Cerebellar nuclear complex (tissue), 1 donor: ENCODE measurements at regions not wholly inside any gene's neighbourhood (a gene's known extent, or its start where the extent isn't known, plus 50 kb on each side); places are given as distances from the start of the nearest gene placed in this dataset.

Source experiments
- DNase-seq, 2 experiments: peaks; one replicate each; lab custom pipeline; 2025; lab: John Stamatoyannopoulos, UW

DNA sequence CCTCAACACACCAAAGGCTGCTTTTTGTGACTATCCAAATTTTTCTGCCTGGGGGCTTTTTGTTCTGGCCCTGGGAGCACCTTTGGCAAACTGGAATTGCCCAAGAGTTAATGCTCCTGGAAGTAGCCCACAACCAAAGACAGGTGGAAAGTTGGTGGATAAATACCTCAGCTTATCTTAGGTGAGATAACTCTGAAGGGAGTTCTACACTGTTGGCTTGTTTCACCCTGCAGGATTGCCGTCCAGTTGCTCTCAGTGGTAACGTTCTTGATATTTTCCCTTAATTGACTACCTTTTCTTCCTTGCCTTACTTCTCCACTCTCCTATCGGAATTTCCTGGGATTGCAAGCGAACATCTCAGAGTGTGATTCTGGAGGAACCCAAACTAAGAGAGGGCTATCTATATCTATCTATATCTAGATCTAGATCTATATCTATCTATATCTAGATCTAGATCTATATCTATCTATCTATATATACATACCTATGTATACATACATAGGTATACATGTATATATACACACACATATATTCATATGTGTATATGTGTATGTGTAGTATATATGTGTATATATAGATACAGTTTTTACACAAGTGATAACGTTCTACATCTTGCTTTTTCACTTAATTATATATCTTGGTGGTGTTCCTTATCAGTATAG, 82.6 kb upstream of the DHX15 start:
- DNase-seq: no peak

DNA sequence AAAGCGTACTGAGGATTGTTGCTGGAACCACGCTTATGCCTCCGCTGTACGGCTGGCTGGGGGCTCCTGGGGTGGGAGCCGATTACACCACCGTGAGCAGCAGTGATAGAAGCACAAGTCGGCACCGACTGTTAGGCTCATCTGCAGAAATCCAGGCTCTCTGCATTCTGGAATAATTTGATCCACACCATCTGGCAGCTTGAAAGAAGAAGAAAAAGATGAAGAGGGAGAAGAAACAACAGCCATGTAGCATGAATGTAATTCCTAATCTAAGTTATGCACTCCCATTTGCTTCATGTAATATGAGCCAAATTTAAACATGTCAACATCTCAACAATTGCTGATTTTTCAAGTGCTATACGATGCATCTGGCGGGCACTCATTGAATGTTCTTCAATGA, 84.6 kb upstream of the DHX15 start:
- no peak for DNase-seq

DNA sequence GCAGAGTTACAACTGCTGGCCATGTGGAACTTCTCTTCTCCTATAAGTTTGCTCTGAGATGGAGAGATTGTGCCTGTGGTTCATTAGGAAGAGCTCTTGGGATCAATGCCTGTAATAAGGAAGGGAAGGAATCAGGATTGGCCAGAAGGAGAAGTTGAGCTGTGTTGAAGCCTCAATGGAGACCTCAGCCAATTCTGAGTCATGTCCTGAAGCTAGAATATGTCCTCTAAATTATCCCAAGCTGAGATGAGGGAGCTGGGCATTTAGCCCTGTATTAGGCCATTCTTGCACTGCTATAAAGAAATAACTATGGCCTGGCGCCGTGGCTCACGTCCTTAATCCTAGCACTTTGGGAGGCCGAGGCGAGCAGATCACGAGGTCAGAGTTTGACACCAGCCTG, 85.4 kb upstream of the DHX15 start:
- no peak for DNase-seq

DNA sequence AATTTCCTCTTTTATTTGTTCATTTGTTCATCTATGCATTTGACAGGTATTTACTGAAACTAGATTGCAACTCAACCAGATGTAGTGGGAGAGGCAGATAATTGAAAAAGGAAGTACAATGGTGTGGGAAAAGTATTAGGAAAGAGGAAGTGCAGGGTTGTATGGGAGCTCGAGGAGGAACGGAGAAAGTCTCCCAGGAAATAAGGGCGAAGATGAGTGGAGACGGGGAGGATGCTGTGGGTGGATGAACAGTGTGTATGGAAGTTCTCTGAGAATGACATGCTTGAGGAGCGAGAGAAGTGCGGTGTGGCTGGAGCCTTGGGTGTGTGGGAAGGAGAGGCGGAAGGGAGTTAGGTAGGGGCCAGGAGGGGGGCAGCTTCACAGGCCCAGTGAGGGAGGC, 87.5 kb upstream of the DHX15 start:
- DNase-seq: no peak

DNA sequence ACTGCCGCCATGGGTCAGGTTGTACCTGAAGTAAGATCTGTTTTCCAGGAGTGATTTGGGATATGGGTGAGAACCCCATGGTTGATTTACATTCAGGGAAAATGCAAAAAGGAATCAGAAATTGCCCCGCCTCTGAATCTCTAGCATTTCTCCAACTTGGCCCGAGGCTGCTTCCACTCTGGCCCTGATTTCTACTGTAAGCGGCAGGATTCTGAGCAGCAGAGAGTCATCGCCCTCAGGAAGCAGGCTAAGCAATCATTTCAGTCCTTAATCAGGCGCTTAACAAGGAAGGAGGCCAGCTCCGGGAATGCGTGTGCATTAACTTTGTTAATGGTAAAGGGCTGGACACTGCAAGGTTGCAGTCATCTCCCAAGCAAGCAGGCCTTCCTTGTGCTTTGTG, 88.5 kb upstream of the DHX15 start:
- no peak for DNase-seq

DNA sequence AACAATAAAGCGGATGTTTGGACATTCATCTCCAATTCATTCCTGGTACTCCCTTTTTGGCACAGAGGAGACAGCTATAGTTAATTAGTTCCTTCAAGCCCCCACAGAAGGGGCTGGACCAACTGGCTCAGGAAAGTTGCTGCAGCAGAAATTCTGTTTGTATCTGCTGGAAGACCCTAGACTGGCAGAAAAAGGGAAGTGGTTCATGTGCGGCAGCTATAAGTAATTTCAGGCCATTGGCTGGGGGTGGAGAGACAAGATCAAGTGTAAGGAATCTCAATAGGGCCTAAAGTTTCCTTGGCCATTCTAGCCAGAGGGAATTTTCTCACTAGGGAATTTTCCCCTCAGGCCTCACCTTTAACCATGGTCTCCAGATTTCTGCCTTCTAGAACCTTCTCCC, 89.9 kb upstream of the DHX15 start:
- no peak for DNase-seq

DNA sequence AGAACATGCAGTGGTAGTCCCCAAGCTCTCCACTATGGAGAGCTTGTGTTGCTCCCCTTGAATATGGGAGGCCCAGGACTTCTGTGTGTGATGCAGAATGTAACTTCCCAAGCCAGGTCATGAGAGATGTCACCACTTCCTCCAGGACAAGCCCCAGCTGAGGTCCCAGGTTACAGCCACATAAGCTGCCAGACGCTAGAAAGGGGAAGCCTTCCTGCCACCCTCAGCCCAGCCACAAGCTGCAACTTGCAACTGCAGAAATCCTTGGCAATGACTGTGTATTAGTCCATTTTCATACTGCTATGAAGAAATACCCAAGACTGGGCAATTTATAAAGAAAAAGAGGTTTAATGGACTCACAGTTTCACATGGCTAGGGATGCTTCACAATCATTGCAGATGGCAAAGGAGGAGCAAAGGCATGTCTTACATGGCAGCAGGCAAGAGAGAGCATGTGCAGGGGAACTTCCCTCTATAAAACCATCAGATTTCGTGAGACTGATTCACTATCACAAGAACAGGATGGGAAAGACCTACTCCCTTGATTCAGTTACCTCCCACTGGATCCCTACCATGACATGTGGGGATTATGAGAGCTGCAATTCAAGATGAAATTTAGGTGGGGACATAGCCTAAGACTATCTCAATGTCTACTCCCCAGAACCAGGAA, 91.5 kb upstream of the DHX15 start:
- no peak for DNase-seq

DNA sequence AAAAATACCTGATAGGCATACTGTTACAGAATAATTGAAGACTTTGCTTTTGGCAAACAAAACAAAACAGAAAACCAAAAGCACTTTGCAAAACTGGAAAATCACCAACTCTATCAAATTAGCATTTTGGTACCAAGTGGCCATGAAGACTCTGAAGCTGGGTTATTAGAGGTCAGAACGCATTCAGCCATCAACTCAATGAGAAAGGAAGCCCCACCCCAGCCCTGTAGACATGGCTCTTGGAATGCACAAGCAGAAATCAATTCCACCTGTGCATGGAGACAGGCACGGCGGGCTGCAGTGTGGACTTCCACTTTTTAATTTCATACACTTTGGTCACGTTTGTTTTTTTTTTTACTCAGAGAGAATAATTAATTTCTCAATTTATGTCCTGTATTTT, 93.6 kb upstream of the DHX15 start:
- no peak for DNase-seq

DNA sequence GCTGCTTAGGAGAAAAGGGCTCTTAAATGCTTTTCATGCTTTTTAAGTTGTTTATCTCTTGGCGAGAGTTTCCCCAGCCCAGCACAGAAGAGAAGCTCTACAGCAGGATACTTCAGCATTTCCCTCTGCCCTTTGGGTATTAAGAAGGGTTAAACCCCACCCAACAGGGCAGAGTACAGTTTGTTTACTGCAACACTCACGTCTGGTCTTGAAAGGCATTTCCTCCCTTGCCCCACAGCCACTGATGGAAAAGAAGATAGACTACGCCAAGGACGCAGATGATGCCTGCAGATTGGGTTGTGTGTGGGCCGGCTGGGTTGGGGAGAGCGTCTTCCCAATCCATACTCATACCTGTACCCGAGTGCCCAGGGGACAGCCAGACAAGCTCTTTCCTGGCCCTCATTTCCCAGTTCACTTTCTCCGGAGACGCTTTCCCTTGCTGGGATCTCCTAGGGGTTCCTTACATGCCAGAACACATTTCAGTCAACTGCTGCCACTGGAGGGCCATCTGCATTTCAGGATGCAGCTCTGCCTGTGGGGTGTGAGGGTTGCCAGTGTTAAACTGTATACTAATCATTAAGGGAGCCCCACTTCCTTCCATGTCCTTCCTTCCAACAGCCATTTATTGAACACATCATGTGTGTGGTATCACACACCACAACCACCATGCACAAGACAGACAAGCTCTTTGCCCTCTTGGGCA, 96.5 kb upstream of the DHX15 start:
- DNase-seq: no peak

DNA sequence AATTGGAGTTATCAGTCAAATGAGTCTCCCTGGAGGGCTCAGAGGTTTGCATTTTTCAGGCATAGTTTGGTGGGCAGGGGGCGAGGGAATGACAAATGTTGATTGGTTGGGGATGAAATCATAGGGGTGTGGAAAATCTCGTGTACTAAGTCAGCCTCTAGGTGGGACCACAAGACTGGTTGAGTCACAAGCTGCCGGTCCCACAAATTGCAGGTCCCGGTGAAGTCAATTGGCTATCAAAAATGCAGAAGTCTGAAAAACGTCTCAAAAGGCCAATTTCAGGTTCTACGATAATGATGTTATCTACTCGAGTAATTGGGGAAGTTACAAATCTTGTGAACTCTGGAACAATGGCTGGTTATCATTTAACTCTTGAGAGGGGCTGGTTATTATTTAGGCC, 98.8 kb upstream of the DHX15 start:
- no peak for DNase-seq

DNA sequence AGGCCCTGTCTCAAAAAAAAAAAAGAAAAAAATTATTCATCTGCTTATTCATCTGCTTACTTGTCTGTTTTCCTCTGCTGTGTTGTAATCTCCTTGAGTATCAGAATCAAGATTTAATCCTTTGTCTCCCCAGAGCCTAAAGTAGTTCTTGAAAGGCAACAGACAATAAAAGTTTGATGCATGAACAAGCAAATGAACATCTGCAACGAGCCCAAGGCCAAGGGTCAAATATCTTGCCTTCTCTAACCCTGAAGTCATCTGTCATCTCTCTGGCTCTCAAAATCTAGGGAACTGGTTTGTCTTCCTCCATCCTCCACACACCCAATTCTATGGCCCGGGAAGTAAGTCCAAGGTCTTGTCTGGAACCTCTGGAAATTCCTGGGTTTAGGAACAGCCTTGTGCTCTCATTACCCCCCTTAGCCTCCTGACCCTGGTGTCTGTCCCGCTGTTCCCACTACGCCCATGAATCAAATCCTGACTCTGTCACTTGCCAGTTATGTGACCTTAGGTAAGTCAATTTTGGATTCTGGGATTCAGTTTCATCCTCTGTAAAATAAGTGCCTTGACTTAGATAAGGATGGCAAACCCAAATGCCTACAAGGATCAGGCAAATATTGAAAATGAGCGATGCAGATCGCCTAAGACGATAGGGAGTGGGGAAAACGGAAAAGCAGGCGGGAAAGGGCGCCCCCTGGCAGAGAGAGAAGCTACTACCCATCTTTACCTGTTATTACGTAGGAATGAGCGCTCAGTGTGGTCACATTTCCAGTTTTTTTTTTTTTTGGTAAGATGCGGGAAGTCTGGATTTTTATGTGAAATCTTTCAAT, 102.7 kb upstream of the DHX15 start:
- no peak for DNase-seq

DNA sequence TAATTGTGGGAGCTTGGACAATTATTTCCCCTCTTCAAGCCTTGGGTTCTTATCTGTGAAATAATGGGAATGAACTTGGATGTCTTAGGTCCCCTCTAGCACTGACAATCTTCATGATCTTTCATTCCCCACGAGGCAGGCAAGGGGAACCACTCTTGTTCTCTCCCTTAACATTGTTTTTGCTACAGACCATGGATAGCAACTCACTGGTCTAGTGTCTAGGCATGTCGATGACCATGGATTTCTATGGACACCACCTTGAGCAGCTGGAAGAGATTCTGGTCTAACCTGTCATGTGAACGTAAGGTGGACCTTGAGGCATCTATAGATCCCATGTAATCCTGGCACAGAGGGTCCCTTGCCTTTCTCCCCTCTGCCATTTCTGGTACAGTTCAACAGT, 104.1 kb upstream of the DHX15 start:
- no peak for DNase-seq

DNA sequence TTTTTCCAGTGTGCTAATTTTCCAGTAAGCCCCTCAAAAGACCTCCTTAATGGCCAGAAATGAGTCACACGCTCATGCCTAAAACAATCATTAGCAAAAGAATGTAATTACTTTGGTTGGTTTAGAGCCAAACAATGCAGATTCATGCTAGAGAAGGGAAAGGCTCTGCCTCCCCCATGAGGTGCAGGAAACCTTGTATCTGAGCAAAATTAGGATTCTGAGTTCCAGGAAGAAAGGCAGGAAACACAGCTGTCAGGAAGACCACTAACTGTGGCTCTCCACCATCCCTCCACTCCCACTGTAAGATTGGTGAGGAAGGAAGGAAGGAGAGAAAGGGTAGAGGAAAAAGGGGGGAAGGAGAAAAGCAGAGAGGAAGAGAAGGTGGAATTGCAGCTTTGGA, 104.9 kb upstream of the DHX15 start:
- DNase-seq: no peak

DNA sequence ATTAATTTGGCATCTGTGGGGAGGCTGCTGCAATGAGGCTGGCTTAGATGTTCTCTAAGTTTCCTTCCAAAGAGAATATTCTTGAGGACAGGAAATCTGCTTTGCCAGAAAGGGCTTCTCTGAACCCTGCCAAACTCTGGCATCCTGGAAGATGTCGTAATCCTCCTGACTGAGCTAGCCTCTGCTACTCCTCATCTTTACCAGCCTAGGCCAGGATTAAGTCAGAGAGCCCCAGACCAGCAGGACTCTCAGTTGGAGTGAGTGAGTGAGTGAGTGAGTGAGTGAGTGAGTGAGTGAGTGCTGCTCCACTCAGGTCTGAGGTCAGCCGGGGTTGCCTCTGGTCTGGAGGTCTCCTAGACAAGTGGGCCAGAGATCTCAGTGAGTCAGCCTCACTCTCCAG, 104.9 kb upstream of the SOD3 start:
- DNase-seq: no peak

DNA sequence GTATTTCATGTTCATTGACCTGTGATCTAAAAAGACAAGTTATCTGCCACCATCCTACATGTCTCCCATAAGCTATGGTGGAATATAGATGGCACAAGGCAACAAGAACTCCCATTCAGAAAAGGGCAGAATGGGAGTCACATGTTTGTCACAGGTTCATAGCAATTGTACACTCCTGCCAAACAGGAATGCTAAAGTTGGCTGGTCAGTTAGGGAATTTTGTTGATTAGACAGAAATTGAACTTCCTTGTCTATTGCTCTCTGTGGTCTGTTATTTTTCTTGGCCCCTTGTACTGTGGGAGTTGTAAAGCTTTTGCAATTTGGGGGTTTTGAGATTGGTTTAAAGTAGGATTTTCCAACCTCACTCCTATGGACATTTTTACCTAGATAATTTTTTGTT, 101.7 kb upstream of the SOD3 start:
- DNase-seq: no peak

DNA sequence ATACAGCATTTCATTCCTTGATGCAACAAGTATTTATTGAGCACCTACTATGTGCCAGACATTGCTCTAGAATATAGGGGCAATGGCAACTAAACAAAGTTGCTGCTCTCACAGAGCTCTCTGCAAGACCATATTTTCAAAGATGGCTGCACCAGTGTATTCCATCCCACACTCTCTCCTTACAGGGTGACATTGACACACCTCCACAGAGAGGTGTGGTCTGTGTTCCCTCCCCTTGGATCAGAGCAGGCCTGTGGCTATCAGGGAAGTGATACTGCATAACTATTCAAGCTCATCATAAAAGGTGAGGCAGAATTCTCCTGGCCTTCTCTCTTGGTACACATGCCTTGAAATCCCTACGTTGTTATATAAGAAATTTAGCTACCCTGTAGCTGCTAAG, 95.3 kb upstream of the SOD3 start:
- DNase-seq: no peak

DNA sequence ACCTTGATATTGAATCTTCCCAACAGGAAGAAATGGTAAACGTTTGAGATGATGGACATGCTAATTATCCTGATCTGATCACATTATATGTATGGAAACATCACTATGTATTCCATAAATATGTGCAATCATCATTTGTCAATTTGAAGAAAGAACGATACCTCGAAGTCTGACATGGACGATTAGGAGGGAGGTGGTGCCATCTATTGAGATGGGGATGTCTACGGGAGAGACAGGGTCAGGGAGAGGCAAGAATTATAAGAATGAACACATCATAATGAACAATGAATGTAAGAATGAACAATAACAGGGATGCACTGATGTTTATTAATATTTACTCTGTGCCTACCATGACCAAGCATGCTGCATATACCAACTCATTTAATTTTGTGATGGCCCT, 93.7 kb upstream of the SOD3 start:
- no peak for DNase-seq

DNA sequence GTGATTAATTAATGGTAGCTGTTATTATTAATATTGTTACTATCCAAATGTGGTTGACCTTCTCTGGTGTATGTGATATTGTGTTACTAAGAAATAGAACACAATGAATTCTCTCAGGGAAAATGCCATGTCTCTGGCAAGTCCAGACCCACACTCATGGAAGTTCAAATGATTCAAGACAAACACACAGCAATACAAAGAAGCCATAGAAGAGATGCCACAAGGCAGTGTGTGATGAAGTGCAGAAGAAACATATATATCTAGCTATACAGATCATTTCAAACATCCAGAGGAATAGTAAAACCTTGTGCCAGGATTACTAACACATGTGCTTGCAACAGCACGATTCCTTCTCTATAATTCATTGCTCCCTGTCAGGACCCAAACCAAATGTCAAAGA, 93.1 kb upstream of the SOD3 start:
- DNase-seq: no peak

DNA sequence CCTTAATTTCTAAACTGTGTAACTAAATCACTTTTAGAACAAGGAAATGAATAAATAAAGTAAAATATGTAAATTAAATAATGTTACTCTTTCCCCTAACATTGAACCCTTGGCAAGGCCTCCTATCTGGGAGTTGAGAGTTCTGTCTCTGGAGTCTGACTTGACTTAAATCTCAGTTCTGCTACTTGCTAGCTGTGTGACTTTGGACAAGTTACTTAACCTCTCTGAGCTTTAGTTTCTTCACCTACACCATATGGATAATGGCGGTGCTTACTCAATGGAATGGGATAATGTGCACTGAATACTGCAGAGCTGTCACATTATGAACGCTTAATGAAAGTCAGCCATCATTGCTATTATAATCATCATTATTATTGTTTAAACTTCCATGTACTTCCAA, 92.1 kb upstream of the SOD3 start:
- DNase-seq: no peak

DNA sequence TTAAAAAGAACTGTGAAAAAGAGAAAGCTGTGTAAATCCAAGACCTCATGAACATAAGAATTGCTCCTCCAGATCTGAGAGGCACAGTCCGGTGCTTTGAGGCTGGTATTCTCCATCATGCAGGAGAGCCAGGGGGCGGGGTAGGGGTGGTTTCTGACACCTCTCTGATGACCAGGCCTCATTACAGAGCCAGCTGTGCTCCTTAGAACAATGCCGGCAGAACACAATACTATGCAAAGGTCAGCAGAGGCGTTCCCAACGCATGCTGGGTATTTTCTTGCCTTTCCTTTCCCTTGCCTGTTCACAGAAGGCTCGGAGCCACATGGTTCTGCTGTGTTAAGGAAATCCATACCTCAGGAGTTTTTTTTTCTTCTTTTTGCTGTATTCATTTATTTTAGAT, 91.2 kb upstream of the SOD3 start:
- no peak for DNase-seq

DNA sequence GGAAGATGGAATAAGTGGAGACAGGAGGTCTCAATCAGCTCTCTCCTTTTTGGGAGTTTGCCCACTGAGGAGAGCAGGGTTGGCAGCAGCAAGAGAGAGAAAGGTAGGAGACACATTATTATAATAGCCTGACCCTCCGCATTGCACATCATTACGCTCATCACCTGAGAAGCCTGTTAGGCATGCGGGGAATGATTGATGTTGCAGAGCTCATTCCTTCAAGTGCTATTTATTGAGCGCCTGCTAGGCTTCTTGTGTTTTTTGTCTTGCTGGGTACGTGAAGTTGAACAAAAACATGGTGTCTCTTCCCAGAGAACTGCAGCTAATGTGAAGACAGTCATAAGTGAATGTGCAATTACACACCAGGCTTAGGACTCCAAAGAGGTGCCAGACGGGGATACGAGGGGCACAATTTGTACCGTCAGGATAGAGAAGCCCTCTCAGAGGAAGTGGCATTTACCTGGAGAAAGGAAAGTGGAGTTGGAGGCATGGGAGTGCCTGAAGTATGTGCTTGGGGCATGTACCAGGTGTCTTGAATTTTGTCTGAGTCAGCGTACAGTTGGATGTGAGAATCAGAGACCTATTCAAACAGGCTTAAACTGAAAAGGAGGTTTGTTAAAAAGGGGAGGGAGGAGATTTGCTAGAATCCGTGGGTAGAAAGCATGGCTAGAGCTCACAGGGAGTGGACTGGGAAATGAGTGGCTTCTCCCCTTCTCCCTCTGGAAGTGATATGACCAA, 90.2 kb upstream of the SOD3 start:
- DNase-seq: no peak

DNA sequence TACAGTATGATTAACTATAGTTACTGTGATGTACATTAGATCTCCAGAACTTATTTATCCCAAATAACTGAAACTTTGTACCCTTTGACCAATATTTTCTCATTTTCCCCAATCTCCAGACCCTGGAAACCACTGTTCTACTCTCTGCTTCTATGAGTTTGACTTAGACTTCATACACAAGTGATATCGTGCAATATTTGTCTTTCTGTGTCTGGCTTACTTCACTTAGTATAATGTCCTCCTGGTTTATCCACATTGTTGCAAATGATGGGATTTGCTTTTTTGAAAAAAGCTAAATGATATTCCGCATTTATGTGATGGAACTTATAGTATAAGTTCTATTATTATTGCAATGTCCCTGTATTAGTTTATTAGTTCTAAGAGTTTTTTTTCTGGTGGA, 81.8 kb upstream of the SOD3 start:
- DNase-seq: no peak
